Neural crest cell (in vitro differentiated cells): ENCODE measurements at regions not wholly inside any gene's neighbourhood (a gene's known extent, or its start where the extent isn't known, plus 50 kb on each side); places are given as distances from the start of the nearest gene placed in this dataset.

Experiments
- DNase-seq: peaks from one replicate; pipeline ENCODE4 v3.0.0; 2021; ENCODE audit warnings: low read depth, mixed read lengths, low spot score
- H3K27ac Mint-ChIP-seq: one replicate; pipeline ENCODE4 v1.8.0; 2021; ENCODE audit warnings: mild to moderate bottlenecking, mixed read lengths; ENCODE audit not compliant: unreplicated experiment
- H3K27me3 Mint-ChIP-seq: 2 replicates; pipeline ENCODE4 v1.8.0; 2021; ENCODE audit warnings: low read depth, mild to moderate bottlenecking, mixed read lengths
- H3K36me3 Mint-ChIP-seq: 2 replicates; pipeline ENCODE4 v1.8.0; 2021; ENCODE audit warnings: low read depth, mild to moderate bottlenecking, mixed read lengths
- H3K4me1 Mint-ChIP-seq: 2 replicates; pipeline ENCODE4 v1.8.0; 2021; ENCODE audit warnings: mixed read lengths
- H3K4me3 Mint-ChIP-seq: one replicate; pipeline ENCODE4 v1.8.0; 2021; ENCODE audit warnings: mild to moderate bottlenecking, mixed read lengths
- H3K9me3 Mint-ChIP-seq: 2 replicates; pipeline ENCODE4 v1.8.0; 2021; ENCODE audit warnings: mixed read lengths
- TF ChIP-seq, protein P1 (sequence below): fragments of 200-600 bp; sonication (generic); conservative IDR thresholded peaks from 2 replicates; pipeline ENCODE4 v1.5.0; 2021; ENCODE audit warnings: antibody characterized with exemption, mild to moderate bottlenecking

DNA sequence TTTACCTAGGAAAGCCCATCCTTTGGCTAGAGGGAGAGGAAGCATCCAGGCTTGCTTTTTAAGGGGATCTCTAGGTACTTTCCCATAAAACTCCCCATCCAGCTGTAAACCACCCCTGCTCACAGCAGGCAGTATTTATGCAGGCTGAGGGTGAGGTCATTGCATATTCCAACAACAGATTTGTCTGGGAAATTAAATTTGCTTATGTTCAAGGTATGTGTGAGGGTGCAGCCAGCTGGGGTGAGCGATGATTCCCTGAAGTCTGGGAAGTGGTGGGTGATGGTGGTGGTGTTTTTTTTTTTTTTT, 96.3 kb upstream of the C1QTNF9B start:
- Mint-ChIP-seq H3K9me3 (peaks cover 6% of the 10 kb centered on the region), H3K4me3 (no peak overlapping the region), H3K4me1 (peaks cover 17% of the 10 kb centered on the region), H3K36me3 (peaks cover 28% of the 10 kb centered on the region), H3K27ac (no peak overlapping the region), H3K27me3 (no peaks in the 10 kb centered on the region)
- TF ChIP-seq, protein P1, sequence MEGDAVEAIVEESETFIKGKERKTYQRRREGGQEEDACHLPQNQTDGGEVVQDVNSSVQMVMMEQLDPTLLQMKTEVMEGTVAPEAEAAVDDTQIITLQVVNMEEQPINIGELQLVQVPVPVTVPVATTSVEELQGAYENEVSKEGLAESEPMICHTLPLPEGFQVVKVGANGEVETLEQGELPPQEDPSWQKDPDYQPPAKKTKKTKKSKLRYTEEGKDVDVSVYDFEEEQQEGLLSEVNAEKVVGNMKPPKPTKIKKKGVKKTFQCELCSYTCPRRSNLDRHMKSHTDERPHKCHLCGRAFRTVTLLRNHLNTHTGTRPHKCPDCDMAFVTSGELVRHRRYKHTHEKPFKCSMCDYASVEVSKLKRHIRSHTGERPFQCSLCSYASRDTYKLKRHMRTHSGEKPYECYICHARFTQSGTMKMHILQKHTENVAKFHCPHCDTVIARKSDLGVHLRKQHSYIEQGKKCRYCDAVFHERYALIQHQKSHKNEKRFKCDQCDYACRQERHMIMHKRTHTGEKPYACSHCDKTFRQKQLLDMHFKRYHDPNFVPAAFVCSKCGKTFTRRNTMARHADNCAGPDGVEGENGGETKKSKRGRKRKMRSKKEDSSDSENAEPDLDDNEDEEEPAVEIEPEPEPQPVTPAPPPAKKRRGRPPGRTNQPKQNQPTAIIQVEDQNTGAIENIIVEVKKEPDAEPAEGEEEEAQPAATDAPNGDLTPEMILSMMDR, result no peak
- DNase-seq, result no peak

DNA sequence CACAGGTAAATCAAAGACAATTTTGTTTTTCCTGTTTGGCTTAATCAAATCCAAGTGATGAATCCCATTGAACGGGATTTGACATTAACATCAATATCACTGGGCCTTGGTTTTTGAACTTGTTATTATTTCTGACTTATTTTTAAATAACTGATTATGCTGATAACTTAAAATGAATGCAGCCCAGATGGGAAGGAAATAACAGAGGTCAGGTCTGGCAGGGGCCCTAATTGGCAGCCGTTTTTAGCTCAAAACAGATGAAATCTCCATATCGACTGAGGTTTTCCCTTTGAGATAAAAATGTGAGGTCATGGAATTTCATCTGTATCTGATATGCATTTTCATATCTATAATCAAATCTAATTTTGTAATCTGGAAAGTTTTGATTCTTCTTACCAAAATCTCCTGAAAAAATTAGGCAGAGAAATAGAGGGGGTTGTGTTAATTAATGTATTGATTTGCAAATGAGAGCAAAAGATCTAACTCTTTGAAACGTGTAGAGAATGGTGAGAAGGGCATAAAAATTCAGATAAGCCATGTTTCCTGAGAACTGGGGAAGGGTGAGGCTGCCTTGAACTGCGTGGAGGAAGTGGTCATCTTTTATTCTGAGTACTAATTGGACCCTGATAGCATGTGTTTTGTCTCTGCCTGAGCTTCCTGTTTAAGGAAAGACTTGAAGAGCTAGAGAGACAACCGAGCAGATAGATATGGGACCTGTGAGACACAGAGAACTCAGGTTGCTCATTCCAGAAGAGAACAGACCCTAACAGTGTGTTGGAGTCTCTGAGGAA, 98.2 kb upstream of the C1QTNF9B start:
- peaks cover 5% of the 10 kb centered on the region for H3K9me3 Mint-ChIP-seq

DNA sequence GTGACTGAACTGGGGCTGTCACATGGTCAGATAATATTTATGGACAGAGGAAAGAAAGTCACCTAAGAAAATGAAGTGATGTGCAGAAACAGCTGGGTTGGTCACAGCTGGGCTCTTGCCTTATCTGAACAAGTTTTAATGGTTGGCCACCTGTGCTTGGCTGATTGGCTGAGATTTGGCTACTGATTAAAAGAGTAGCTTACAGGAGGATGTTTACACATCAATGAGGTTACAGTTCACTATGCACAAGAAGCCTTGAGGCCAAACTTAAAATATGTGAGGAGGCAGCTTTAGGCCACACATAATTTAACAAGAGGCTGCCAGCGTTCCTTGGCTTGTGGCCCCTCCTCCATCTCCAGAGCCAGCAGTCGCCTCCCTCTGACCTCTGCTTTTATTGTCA, 99.2 kb upstream of the C1QTNF9B start:
- H3K4me3 Mint-ChIP-seq, result no peak overlapping the region
- DNase-seq, result no peak

More for the DNA sequence above, 98.2 kb upstream of the C1QTNF9B start:
- Mint-ChIP-seq H3K36me3 (peaks cover 23% of the 10 kb centered on the region), H3K27me3 (no peaks in the 10 kb centered on the region), H3K27ac (no peak overlapping the region), H3K4me1 (peaks cover 4% of the 10 kb centered on the region), H3K4me3 (no peak overlapping the region)
- TF ChIP-seq, protein P1, result no peak
- no peak for DNase-seq

DNA sequence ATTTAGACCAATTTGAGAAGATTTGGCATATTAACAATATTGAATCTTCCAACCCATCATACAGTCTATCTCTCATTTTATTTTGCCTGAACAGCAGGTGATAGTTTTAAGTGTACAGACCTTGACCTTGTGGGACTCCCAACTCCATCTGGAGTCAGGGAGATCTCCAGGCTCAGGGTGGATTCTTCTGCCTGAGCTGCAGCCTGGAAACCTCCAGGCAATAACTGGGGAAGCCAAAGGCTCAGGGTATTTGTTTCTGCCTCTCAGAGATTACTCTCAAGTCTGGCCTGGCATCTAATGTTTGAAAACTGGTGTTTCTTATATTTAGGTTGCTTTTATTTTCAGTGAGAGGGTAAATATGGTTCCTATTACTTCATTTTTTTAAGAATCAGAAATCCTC, 102.1 kb upstream of the C1QTNF9B start:
- TF ChIP-seq, protein P1, result no peak
- no peak for DNase-seq
- Mint-ChIP-seq H3K4me1 (peaks cover 6% of the 10 kb centered on the region), H3K27ac (no peak overlapping the region), H3K9me3 (peaks cover 3% of the 10 kb centered on the region), H3K4me3 (no peak overlapping the region), H3K27me3 (no peaks in the 10 kb centered on the region), H3K36me3 (peaks cover 17% of the 10 kb centered on the region)

More for the DNA sequence above, 99.2 kb upstream of the C1QTNF9B start:
- H3K36me3 Mint-ChIP-seq, result peaks cover 21% of the 10 kb centered on the region
- H3K27ac Mint-ChIP-seq, result no peak overlapping the region
- H3K4me1 Mint-ChIP-seq, result no peaks in the 10 kb centered on the region
- H3K27me3 Mint-ChIP-seq, result no peaks in the 10 kb centered on the region
- H3K9me3 Mint-ChIP-seq, result peaks cover 5% of the 10 kb centered on the region
- TF ChIP-seq, protein P1, result no peak

DNA sequence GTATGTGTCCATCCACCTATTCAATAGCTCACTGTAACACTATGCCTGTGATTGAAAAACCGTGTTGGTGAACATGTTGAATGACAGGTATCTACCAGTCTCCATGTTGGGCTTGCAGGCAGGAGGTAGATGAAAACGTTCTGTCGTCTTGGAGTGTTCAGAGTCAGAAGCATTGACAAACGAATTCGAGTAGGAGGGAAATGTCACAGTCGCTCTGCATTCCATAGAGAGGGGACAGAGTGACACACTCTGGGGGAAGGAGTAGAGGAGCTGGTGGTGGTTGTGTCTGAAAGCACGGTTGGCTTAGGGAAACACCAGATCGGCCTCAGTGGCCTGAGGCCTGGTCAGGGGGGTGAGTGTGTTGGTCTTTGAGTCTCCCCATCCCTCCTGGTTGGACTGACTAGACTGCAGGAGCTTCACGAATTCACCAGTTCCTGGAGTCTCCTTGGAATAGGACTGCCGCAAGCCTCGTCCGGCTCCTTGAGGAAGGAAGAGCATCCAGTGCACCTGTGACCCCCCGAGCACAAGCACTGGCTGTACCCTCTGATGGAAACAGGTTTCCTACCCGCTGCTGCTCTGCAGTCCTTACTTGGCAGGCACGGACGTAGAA, 105.0 kb upstream of the C1QTNF9B start:
- no peak for DNase-seq

More for the DNA sequence above, 105.0 kb upstream of the C1QTNF9B start:
- Mint-ChIP-seq H3K27me3 (no peaks in the 10 kb centered on the region), H3K9me3 (no peaks in the 10 kb centered on the region), H3K27ac (no peak overlapping the region), H3K4me1 (peaks cover 33% of the 10 kb centered on the region), H3K36me3 (peaks cover 2% of the 10 kb centered on the region), H3K4me3 (no peak overlapping the region)
- TF ChIP-seq, protein P1, result no peak
